Skeletal muscle tissue (tissue), 3 donors: ENCODE measurements at regions not wholly inside any gene's neighbourhood (a gene's known extent, or its start where the extent isn't known, plus 50 kb on each side); places are given as distances from the start of the nearest gene placed in this dataset.
"Not testable (repeated sequence)": the region's sequence is repeated elsewhere in the genome, so short reads cannot be mapped to it uniquely, and the experiment has no call there.

Experiments used
- H3K27ac ChIP-seq: one replicate; pipeline ENCODE4 v1.7.0; 2013; ENCODE audit warnings: mild to moderate bottlenecking, low read depth, low read length, inconsistent platforms
- H3K27me3 ChIP-seq, 3 donors: one replicate each; pipeline ENCODE4 v1.7.0; 2013; ENCODE audit warnings: low read length in 3 of 3; ENCODE audit not compliant: control insufficient read depth in 3 of 3, insufficient read depth in 3 of 3
- H3K36me3 ChIP-seq, 3 donors: one replicate each; pipeline ENCODE4 v1.7.0; 2013; ENCODE audit warnings: low read length in 3 of 3; ENCODE audit not compliant: control insufficient read depth in 3 of 3, insufficient read depth in 3 of 3
- H3K4me1 ChIP-seq, 3 donors: one replicate each; pipeline ENCODE4 v1.7.0; 2013; ENCODE audit warnings: low read length in 3 of 3, mild to moderate bottlenecking in 3 of 3; ENCODE audit not compliant: control insufficient read depth in 3 of 3, insufficient read depth in 3 of 3
- H3K4me3 ChIP-seq, 3 donors: one replicate each; pipeline ENCODE4 v1.7.0; 2013; ENCODE audit warnings: low read length in 3 of 3
- H3K9ac ChIP-seq, 3 donors: one replicate each; pipeline ENCODE4 v1.7.0; 2013; ENCODE audit warnings: low read length in 3 of 3, mild to moderate bottlenecking in 3 of 3, moderate library complexity in 2 of 3, low read depth in 1 of 3
- H3K9me3 ChIP-seq, 3 donors: one replicate each; pipeline ENCODE4 v1.7.0; 2013; ENCODE audit warnings: low read length in 3 of 3; ENCODE audit not compliant: control insufficient read depth in 3 of 3
- donor health status: Osteomylitis.

DNA sequence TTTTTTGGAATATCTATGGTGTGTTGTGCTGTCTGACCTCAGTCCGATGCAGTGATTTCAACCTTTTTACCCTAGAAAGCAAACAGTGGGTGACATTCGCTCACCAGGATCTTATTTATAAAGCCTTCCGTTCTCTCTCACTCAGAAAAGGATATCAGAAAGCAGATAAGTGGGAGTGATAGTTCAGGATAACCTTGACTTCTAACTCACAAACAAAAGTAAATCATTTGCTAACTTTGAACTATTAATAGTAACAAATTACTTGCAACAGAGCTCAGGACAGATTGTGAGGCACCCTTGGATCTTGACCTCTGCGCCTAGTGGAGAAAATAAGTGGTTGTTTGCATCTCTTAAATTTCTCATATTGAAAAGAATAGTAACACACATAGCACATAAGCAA is 637.1 kb upstream of the CITED2 start:
- H3K27ac ChIP-seq, result no peak overlapping the region

DNA sequence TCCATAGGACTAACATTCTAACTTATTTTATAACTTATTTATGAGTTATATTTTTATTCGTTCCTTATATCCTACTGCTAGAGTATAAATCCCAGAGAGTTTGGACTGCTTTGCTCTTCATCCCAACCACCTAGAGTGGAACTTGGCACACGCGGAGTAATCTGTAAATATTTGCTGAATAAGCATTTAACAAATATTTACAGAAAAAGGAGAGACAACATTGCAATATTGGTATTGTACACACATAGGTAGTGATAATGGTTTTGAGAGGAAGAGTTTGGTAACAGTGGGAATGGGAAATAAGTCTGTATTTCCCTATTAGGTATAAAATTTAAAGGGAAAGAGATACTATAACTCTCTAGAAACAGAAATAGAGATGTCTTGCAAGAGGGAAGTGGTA is 634.8 kb upstream of the CITED2 start:
- H3K4me1 ChIP-seq, result peaks cover 0 to 5% (median 4%) of the 10 kb centered on the region in 3 donors
- no peak overlapping the region for H3K9ac ChIP-seq
- no peak overlapping the region for H3K4me3 ChIP-seq
- no peaks in the 10 kb centered on the region for H3K36me3 ChIP-seq
- H3K27ac ChIP-seq, result no peak overlapping the region
- H3K9me3 ChIP-seq, result no peaks in the 10 kb centered on the region
- H3K27me3 ChIP-seq, result no peaks in the 10 kb centered on the region

More for the DNA sequence above, 637.1 kb upstream of the CITED2 start:
- Histone ChIP-seq H3K4me3 (no peak overlapping the region), H3K36me3 (no peaks in the 10 kb centered on the region), H3K9ac (no peak overlapping the region), H3K9me3 (no peaks in the 10 kb centered on the region), H3K4me1 (peaks cover 0 to 5% (median 4%) of the 10 kb centered on the region in 3 donors), H3K27me3 (no peaks in the 10 kb centered on the region)

- Histone ChIP-seq H3K27me3 (no peaks in the 10 kb centered on the region), H3K4me1 (peaks cover 0 to 5% (median 4%) of the 10 kb centered on the region in 3 donors), H3K9ac (no peak overlapping the region)
Observed at GRCh38 chr6:140007525-140007924, 633.1 kb upstream of the CITED2 start.

GRCh38 chr6:140003217-140003616 is 628.8 kb upstream of the CITED2 start:
- Histone ChIP-seq H3K27me3 (no peaks in the 10 kb centered on the region), H3K9ac (no peak overlapping the region), H3K27ac (no peak overlapping the region), H3K36me3 (no peaks in the 10 kb centered on the region), H3K9me3 (no peaks in the 10 kb centered on the region), H3K4me1 (no peaks in the 10 kb centered on the region), H3K4me3 (no peak overlapping the region)

More at GRCh38 chr6:140007525-140007924, 633.1 kb upstream of the CITED2 start:
- Histone ChIP-seq H3K36me3 (no peaks in the 10 kb centered on the region), H3K27ac (no peak overlapping the region), H3K9me3 (no peaks in the 10 kb centered on the region), H3K4me3 (no peak overlapping the region)

DNA sequence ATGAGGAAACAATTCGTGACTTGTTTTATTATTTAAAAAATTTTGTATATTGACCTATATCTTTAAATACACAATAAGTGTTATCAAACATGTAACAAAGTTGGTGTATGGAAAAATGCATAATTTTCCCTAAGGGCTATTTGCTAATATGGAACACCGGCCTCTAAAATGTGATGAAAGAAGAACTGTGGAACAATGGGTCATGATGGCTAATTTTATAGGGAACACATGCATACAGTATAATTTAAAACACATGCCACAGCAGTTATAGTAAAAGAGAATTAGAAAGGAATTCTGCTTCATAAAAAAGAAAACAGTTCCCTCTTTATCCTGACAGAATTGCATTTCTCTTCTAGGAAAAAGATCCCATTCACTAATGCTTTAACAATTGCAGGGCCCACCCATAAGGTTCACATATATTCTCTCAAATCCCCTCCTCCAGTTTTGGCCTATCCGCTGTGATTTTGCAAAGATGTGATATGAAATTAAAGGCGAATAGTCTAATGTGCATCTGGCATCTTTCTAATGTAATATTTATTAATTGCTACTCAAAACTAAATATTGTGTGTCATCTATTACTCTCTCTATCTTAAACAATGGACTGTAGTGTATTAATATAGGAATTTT is 628.1 kb upstream of the CITED2 start:
- Histone ChIP-seq H3K9ac (no peak overlapping the region), H3K4me1 (no peaks in the 10 kb centered on the region), H3K27ac (no peak overlapping the region), H3K4me3 (no peak overlapping the region), H3K27me3 (no peaks in the 10 kb centered on the region), H3K36me3 (no peaks in the 10 kb centered on the region), H3K9me3 (no peaks in the 10 kb centered on the region)

DNA sequence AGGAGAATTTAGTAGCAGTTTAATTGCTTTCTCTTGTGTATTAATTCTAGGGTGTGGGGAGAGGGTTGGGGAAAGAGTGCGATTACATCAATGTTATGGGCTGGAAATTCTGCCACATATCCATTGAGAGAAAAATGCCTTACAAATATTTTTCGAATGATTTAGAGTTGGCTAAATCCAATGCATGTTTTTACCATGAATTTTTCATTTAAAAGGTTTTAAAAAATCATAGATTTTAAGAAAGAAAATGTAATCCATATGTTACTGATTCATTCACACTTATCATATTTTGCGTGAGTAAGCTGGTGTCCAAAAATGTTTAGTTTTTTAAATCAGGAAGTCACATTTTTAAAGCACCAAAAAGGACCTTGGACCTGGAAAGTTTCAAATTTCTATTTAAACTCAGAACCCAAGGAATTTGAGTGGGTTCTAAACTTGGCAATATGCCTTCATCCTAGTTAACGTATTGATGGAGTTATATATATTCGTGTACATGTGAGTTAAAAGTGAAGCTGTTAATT is 627.4 kb upstream of the CITED2 start:
- Histone ChIP-seq H3K9me3 (no peaks in the 10 kb centered on the region), H3K36me3 (no peaks in the 10 kb centered on the region), H3K9ac (no peak overlapping the region), H3K4me3 (no peak overlapping the region), H3K4me1 (no peaks in the 10 kb centered on the region), H3K27me3 (no peaks in the 10 kb centered on the region), H3K27ac (no peak overlapping the region)

DNA sequence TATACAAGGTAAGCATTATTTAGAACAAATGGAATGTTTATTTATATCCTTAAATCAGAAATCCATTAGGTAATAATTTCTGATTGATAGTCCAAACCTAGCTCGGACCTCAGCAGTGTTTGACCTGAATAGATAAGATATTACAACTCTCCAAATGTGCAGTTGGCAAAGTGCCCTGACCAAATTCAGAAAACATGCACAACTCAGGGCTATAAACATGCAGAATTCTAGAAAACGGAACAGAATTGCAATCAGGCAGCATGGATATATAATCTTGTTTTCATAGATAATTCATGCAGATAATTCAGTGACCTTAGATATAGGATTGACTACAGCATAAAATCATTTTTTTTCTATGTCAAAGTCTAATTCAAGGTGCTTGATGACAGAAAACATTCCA is 626.6 kb upstream of the CITED2 start:
- no peak overlapping the region for H3K4me3 ChIP-seq
- H3K9ac ChIP-seq, result no peak overlapping the region
- H3K27me3 ChIP-seq, result no peaks in the 10 kb centered on the region
- H3K36me3 ChIP-seq, result no peaks in the 10 kb centered on the region
- no peaks in the 10 kb centered on the region for H3K9me3 ChIP-seq
- no peak overlapping the region for H3K27ac ChIP-seq
- H3K4me1 ChIP-seq, result no peaks in the 10 kb centered on the region

GRCh38 chr6:139999661-140000060 is 625.2 kb upstream of the CITED2 start:
- not testable (repeated sequence) for H3K36me3 ChIP-seq, H3K4me1 ChIP-seq, H3K27me3 ChIP-seq, H3K4me3 ChIP-seq, H3K27ac ChIP-seq, H3K9me3 ChIP-seq, H3K9ac ChIP-seq

- not testable (repeated sequence) for H3K9me3 ChIP-seq, H3K36me3 ChIP-seq, H3K27me3 ChIP-seq, H3K4me3 ChIP-seq, H3K4me1 ChIP-seq, H3K9ac ChIP-seq, H3K27ac ChIP-seq
Observed at GRCh38 chr6:139998478-139998877, 624.0 kb upstream of the CITED2 start.

- peaks cover 2 to 4% (median 2%) of the 10 kb centered on the region in 3 donors for H3K4me1 ChIP-seq
- no peaks in the 10 kb centered on the region for H3K36me3 ChIP-seq
Observed at GRCh38 chr6:139996253-139996834, 621.9 kb upstream of the CITED2 start.

More at GRCh38 chr6:139996253-139996834, 621.9 kb upstream of the CITED2 start:
- no peak overlapping the region for H3K4me3 ChIP-seq
- H3K9me3 ChIP-seq, result no peaks in the 10 kb centered on the region
- no peaks in the 10 kb centered on the region for H3K27me3 ChIP-seq
- no peak overlapping the region for H3K27ac ChIP-seq
- no peak overlapping the region for H3K9ac ChIP-seq
